ENCODE measurements at regions not wholly inside any gene's neighbourhood (a gene's known extent, or its start where the extent isn't known, plus 50 kb on each side); places are given as distances from the start of the nearest gene placed in this dataset.

GRCh38 chr6:74050921-74051320 is 354.9 kb downstream of the CD109 start:
- H3K4me3 ChIP-seq = no peak overlapping the region
- no peaks in the 10 kb centered on the region for H3K36me3 ChIP-seq
- no peaks in the 10 kb centered on the region for H3K9me3 ChIP-seq
- intact Hi-C loops (cut with DNase I; ENCODE audit: low total_unique reads) = no loop called here
- no peak for DNase-seq
- TF ChIP-seq CTCF (IDR thresholded peaks at IDR 0.05) = no peak
- no peaks in the 10 kb centered on the region for H3K4me1 ChIP-seq
- no peak overlapping the region for H3K27ac ChIP-seq
- no peaks in the 10 kb centered on the region for H3K27me3 ChIP-seq

- TF ChIP-seq CTCF (IDR thresholded peaks at IDR 0.05) = no peak
- no peaks in the 10 kb centered on the region for H3K9me3 ChIP-seq
- intact Hi-C loops (cut with DNase I; ENCODE audit: low total_unique reads) = no loop called here
- DNase-seq = no peak
- no peak overlapping the region for H3K27ac ChIP-seq
- no peak overlapping the region for H3K4me3 ChIP-seq
- no peaks in the 10 kb centered on the region for H3K4me1 ChIP-seq
- no peaks in the 10 kb centered on the region for H3K27me3 ChIP-seq
- no peaks in the 10 kb centered on the region for H3K36me3 ChIP-seq
Observed at GRCh38 chr6:74048387-74048786, 352.4 kb downstream of the CD109 start.

GRCh38 chr6:74044417-74045096 is 348.6 kb downstream of the CD109 start:
- intact Hi-C loops (cut with DNase I; ENCODE audit: low total_unique reads) = no loop called here
- DNase-seq = no peak
- H3K4me1 ChIP-seq = no peaks in the 10 kb centered on the region
- H3K9me3 ChIP-seq = no peaks in the 10 kb centered on the region
- no peaks in the 10 kb centered on the region for H3K36me3 ChIP-seq
- H3K4me3 ChIP-seq = no peak overlapping the region
- H3K27ac ChIP-seq = no peak overlapping the region
- TF ChIP-seq CTCF (IDR thresholded peaks at IDR 0.05) = no peak
- no peaks in the 10 kb centered on the region for H3K27me3 ChIP-seq

- intact Hi-C loops (cut with DNase I; ENCODE audit: low total_unique reads) = no loop called here
- H3K9me3 ChIP-seq = no peaks in the 10 kb centered on the region
- H3K4me1 ChIP-seq = no peaks in the 10 kb centered on the region
- no peak for DNase-seq
- no peak for TF ChIP-seq CTCF (IDR thresholded peaks at IDR 0.05)
- H3K4me3 ChIP-seq = no peak overlapping the region
- H3K36me3 ChIP-seq = no peaks in the 10 kb centered on the region
- H3K27ac ChIP-seq = no peak overlapping the region
- no peaks in the 10 kb centered on the region for H3K27me3 ChIP-seq
Observed at GRCh38 chr6:74041420-74041819, 345.4 kb downstream of the CD109 start.

- Histone ChIP-seq H3K27me3 (no peaks in the 10 kb centered on the region), H3K4me1 (no peaks in the 10 kb centered on the region), H3K27ac (no peak overlapping the region), H3K36me3 (no peaks in the 10 kb centered on the region), H3K9me3 (peaks cover 0 to 7% (median 7%) of the 10 kb centered on the region in 3 donors), H3K4me3 (no peak overlapping the region)
- intact Hi-C loops (cut with DNase I; ENCODE audit: low total_unique reads) = no loop called here
- TF ChIP-seq CTCF (IDR thresholded peaks at IDR 0.05) = no peak
- no peak for DNase-seq
Observed at GRCh38 chr6:74018825-74019224, 322.8 kb downstream of the CD109 start.

GRCh38 chr6:74015427-74015826 is 319.4 kb downstream of the CD109 start:
- no peak for TF ChIP-seq CTCF (IDR thresholded peaks at IDR 0.05)

More at GRCh38 chr6:74015427-74015826, 319.4 kb downstream of the CD109 start:
- Histone ChIP-seq H3K4me3 (no peak overlapping the region), H3K9me3 (peaks cover 0 to 15% (median 10%) of the 10 kb centered on the region in 3 donors), H3K27me3 (no peaks in the 10 kb centered on the region), H3K27ac (no peak overlapping the region), H3K36me3 (no peaks in the 10 kb centered on the region), H3K4me1 (no peaks in the 10 kb centered on the region)
- intact Hi-C loops (cut with DNase I; ENCODE audit: low total_unique reads) = no loop called here
- DNase-seq = no peak
